HEK293 (cell line): ENCODE measurements at regions not wholly inside any gene's neighbourhood (a gene's known extent, or its start where the extent isn't known, plus 50 kb on each side); places are given as distances from the start of the nearest gene placed in this dataset.

Source experiments
- CTCF ChIA-PET: fragments of 350-600 bp; formaldehyde crosslinking; extraction: SDS; loops from one replicate; lab custom pipeline; 2021; ENCODE audit warnings: antibody characterized with exemption; lab: Yijun Ruan, JAX
- POLR2A ChIA-PET: fragments of 300-600 bp; formaldehyde crosslinking; extraction: SDS; loops from one replicate; lab custom pipeline; 2020; ENCODE audit warnings: antibody characterized with exemption, inconsistent platforms; lab: Yijun Ruan, JAX
- H3K27ac ChIP-seq: fragments of 200-500 bp; sonication (Bioruptor generic); 2 replicates; pipeline ENCODE4 v1.5.1; 2014; ENCODE audit warnings: low read depth, low read length, control low read depth, inconsistent platforms; ENCODE audit errors: extremely low read depth
- H3K36me3 ChIP-seq, 2 experiments: fragments of 200-500 bp in 1 of 2; sonication (Bioruptor generic) in 1 of 2; 1 replicate in 1 of 2; 2 replicates in 1 of 2; pipeline ENCODE4 v1.5.1; 2014 to 2017; ENCODE audit warnings: inconsistent platforms in 2 of 2, low read length in 2 of 2; ENCODE audit not compliant: control insufficient read depth in 2 of 2, insufficient read depth in 1 of 2
- H3K4me1 ChIP-seq: fragments of 200-500 bp; sonication (Bioruptor generic); 2 replicates; pipeline ENCODE4 v1.5.1; 2014; ENCODE audit warnings: mild to moderate bottlenecking, low read length, inconsistent platforms; ENCODE audit not compliant: control insufficient read depth, insufficient read depth
- H3K4me3 ChIP-seq: 2 replicates; pipeline ENCODE4 v1.5.1; 2011; ENCODE audit warnings: low read depth, mild to moderate bottlenecking, control low read depth, low read length, moderate library complexity
- H3K9me3 ChIP-seq: fragments of 200-500 bp; sonication (Bioruptor generic); 2 replicates; pipeline ENCODE4 v1.5.1; 2014; ENCODE audit warnings: low read depth, low read length, inconsistent platforms; ENCODE audit not compliant: control insufficient read depth, insufficient read depth
- HIC1 ChIP-seq: fragments of 450-650 bp; formaldehyde crosslinking; IDR thresholded peaks from 2 replicates; pipeline ENCODE4 v1.5.1; 2016; ENCODE audit warnings: missing biosample characterization, missing genetic modification characterization
- ZNF140 ChIP-seq: fragments of 450-650 bp; formaldehyde crosslinking; IDR thresholded peaks from 2 replicates; pipeline ENCODE4 v1.5.1; 2016; ENCODE audit warnings: missing biosample characterization, missing genetic modification characterization
- ZNF221 ChIP-seq: fragments of 450-650 bp; formaldehyde crosslinking; IDR thresholded peaks from 2 replicates; pipeline ENCODE4 v1.5.1; 2017; ENCODE audit warnings: missing biosample characterization, missing genetic modification characterization, borderline replicate concordance
- ZNF266 ChIP-seq: fragments of 450-650 bp; formaldehyde crosslinking; IDR thresholded peaks from 2 replicates; pipeline ENCODE4 v1.5.1; 2016; ENCODE audit warnings: missing biosample characterization, missing genetic modification characterization, low read depth
- ZNF280D ChIP-seq: fragments of 450-650 bp; formaldehyde crosslinking; IDR thresholded peaks from 2 replicates; pipeline ENCODE4 v1.5.1; 2016; ENCODE audit warnings: missing biosample characterization, missing genetic modification characterization
- ZNF513 ChIP-seq: fragments of 450-650 bp; IDR thresholded peaks from 2 replicates; pipeline ENCODE4 v1.5.1; 2018; ENCODE audit warnings: missing biosample characterization, missing genetic modification characterization
- ZNF514 ChIP-seq: fragments of 450-650 bp; formaldehyde crosslinking; IDR thresholded peaks from 2 replicates; pipeline ENCODE4 v1.5.1; 2016; ENCODE audit warnings: missing biosample characterization, missing genetic modification characterization
- ZNF518A ChIP-seq: fragments of 450-650 bp; formaldehyde crosslinking; conservative IDR thresholded peaks from 2 replicates; pipeline ENCODE4 v1.5.1; 2016; ENCODE audit warnings: low read depth, missing biosample characterization, missing genetic modification characterization
- ZNF548 ChIP-seq: fragments of 450-650 bp; formaldehyde crosslinking; IDR thresholded peaks from 2 replicates; pipeline ENCODE4 v1.5.1; 2016; ENCODE audit warnings: missing biosample characterization, missing genetic modification characterization
- ZNF558 ChIP-seq: fragments of 450-650 bp; formaldehyde crosslinking; IDR thresholded peaks from 2 replicates; pipeline ENCODE4 v1.5.1; 2016; ENCODE audit warnings: missing biosample characterization, missing genetic modification characterization
- ZNF626 ChIP-seq: fragments of 450-650 bp; sonication (Bioruptor Pico); formaldehyde crosslinking; IDR thresholded peaks from 2 replicates; pipeline ENCODE4 v1.5.1; 2018; ENCODE audit warnings: missing biosample characterization, missing genetic modification characterization, inconsistent platforms
- TF ChIP-seq, protein P1 (sequence below): fragments of 450-650 bp; formaldehyde crosslinking; IDR thresholded peaks from 2 replicates; pipeline ENCODE4 v1.5.1; 2016; ENCODE audit warnings: missing biosample characterization, missing genetic modification characterization
- TF ChIP-seq, protein P2 (sequence below): fragments of 450-650 bp; formaldehyde crosslinking; IDR thresholded peaks from 2 replicates; pipeline ENCODE4 v1.5.1; 2016; ENCODE audit warnings: missing biosample characterization, missing genetic modification characterization, low read depth

- no peaks in the 10 kb centered on the region for H3K4me1 ChIP-seq
- H3K27ac ChIP-seq = no peak overlapping the region
- ChIA-PET CTCF (no interaction called here), POLR2A (no interaction called here)
- H3K9me3 ChIP-seq = no peaks in the 10 kb centered on the region
- no peak overlapping the region for H3K4me3 ChIP-seq
- TF ChIP-seq, protein P1, sequence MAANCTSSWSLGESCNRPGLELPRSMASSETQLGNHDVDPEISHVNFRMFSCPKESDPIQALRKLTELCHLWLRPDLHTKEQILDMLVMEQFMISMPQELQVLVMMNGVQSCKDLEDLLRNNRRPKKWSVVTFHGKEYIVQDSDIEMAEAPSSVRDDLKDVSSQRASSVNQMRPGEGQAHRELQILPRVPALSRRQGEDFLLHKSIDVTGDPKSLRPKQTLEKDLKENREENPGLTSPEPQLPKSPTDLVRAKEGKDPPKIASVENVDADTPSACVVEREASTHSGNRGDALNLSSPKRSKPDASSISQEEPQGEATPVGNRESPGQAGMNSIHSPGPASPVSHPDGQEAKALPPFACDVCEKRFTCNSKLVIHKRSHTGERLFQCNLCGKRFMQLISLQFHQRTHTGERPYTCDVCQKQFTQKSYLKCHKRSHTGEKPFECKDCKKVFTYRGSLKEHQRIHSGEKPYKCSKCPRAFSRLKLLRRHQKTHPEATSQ = no peak
- TF ChIP-seq ZNF513 (tag by site-specific recombination) (peak; percentile 87), ZNF548 (no peak), ZNF558 (tag by site-specific recombination) (no peak), ZNF626 (tag by site-specific recombination) (no peak)
- H3K36me3 ChIP-seq = no peaks in the 10 kb centered on the region
Measured at GRCh38 chr17:34769899-34770298, 190.5 kb downstream of the TMEM132E start.

DNA sequence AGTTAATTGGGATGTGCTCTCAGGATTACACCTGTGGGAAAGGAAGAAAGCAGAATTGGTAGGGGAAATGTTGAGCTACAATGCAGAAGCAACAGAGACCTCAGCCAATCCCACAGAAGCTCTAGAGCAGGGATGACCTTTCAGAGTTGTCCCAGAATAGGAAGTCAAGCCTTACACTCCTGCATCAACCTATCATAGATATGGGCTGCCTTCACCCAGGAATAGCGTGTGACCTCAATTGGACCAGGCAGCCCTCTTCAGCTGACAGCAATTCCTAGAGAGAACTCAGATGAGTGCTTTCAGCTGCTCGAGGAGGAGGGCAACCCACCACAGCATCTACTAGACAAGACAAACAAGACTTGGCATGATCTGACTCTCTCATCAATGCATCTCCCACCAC is 189.7 kb downstream of the TMEM132E start:
- CTCF ChIA-PET = no interaction called here
- TF ChIP-seq ZNF140 (tag by site-specific recombination) = no peak
- TF ChIP-seq ZNF221 (tag by site-specific recombination) = no peak
- no peak for TF ChIP-seq HIC1 (tag by site-specific recombination)
- POLR2A ChIA-PET = no interaction called here
- Histone ChIP-seq H3K4me3 (no peak overlapping the region), H3K27ac (no peak overlapping the region), H3K9me3 (no peaks in the 10 kb centered on the region), H3K36me3 (no peaks in the 10 kb centered on the region), H3K4me1 (no peaks in the 10 kb centered on the region)

DNA sequence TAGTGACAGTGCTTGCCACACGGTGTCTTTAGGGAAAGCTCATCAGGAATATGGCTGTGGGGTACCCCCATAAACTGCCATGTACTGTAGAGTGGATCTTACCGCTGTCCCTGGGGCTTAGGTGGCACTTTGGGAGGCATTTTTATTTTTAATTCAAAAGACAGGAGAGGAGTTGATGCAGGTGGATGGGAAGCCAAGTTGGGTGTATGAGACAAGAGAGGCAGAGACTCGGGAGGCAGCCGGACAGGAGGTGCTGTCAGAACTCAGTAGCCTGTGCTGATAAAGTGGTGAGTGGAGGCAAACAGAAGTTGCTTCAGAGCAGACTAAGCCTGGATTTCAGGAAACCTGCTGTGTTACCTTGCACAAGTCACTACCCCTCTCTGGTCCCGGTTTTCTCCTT is 185.9 kb downstream of the TMEM132E start:
- ChIA-PET CTCF (no interaction called here), POLR2A (no interaction called here)
- H3K36me3 ChIP-seq = no peaks in the 10 kb centered on the region
- H3K27ac ChIP-seq = no peak overlapping the region
- H3K4me3 ChIP-seq = no peak overlapping the region
- TF ChIP-seq, protein P2, sequence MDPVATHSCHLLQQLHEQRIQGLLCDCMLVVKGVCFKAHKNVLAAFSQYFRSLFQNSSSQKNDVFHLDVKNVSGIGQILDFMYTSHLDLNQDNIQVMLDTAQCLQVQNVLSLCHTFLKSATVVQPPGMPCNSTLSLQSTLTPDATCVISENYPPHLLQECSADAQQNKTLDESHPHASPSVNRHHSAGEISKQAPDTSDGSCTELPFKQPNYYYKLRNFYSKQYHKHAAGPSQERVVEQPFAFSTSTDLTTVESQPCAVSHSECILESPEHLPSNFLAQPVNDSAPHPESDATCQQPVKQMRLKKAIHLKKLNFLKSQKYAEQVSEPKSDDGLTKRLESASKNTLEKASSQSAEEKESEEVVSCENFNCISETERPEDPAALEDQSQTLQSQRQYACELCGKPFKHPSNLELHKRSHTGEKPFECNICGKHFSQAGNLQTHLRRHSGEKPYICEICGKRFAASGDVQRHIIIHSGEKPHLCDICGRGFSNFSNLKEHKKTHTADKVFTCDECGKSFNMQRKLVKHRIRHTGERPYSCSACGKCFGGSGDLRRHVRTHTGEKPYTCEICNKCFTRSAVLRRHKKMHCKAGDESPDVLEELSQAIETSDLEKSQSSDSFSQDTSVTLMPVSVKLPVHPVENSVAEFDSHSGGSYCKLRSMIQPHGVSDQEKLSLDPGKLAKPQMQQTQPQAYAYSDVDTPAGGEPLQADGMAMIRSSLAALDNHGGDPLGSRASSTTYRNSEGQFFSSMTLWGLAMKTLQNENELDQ (tag by site-specific recombination) = no peak
- no peak for TF ChIP-seq ZNF518A
- TF ChIP-seq ZNF514 (tag by site-specific recombination) = no peak
- no peak for TF ChIP-seq ZNF280D (tag by site-specific recombination)
- no peak for TF ChIP-seq ZNF266 (tag by site-specific recombination)
- TF ChIP-seq, all 188 proteins: peak for 0
- Histone ChIP-seq H3K9me3 (no peaks in the 10 kb centered on the region), H3K4me1 (no peaks in the 10 kb centered on the region)
